MCF 10A (cell line): ENCODE measurements at regions not wholly inside any gene's neighbourhood (a gene's known extent, or its start where the extent isn't known, plus 50 kb on each side); places are given as distances from the start of the nearest gene placed in this dataset.

ENCODE experiments used
- BruUV-seq: library from RNA; stranded (reverse); fragments of 400-500 nt; replicated peaks from 2 replicates; lab custom pipeline; 2021; lab: Mats Ljungman, UMichigan
- CTCF ChIA-PET: fragments of 300-600 bp; sonication (Branson Sonifier 250); formaldehyde crosslinking; extraction: SDS; loops from one replicate; lab custom pipeline; 2021; ENCODE audit warnings: antibody characterized with exemption, inconsistent platforms; lab: Yijun Ruan, JAX
- POLR2A ChIA-PET: fragments of 300-600, 350-650 bp; sonication (Branson Sonifier 250); formaldehyde crosslinking; extraction: SDS; loops from one replicate; lab custom pipeline; 2020; ENCODE audit warnings: antibody characterized with exemption, inconsistent platforms; lab: Yijun Ruan, JAX
- DNase-seq: peaks from one replicate; pipeline ENCODE4 v3.0.0-alpha.2; 2018; ENCODE audit not compliant: unreplicated experiment
- H3K27ac Mint-ChIP-seq: one replicate; pipeline ENCODE4 v1.8.0; 2022; ENCODE audit warnings: mild to moderate bottlenecking, low read depth, mixed read lengths; ENCODE audit not compliant: unreplicated experiment
- H3K27me3 Mint-ChIP-seq: one replicate; pipeline ENCODE4 v1.8.0; 2022; ENCODE audit warnings: mixed read lengths; ENCODE audit not compliant: insufficient read depth, unreplicated experiment
- H3K36me3 Mint-ChIP-seq: one replicate; pipeline ENCODE4 v1.8.0; 2022; ENCODE audit warnings: mild to moderate bottlenecking, moderate library complexity, mixed read lengths; ENCODE audit not compliant: insufficient read depth, unreplicated experiment
- H3K4me1 Mint-ChIP-seq: one replicate; pipeline ENCODE4 v1.8.0; 2022; ENCODE audit warnings: mixed read lengths; ENCODE audit not compliant: insufficient read depth, unreplicated experiment
- H3K4me3 Mint-ChIP-seq: one replicate; pipeline ENCODE4 v1.8.0; 2022; ENCODE audit warnings: mild to moderate bottlenecking, moderate library complexity, mixed read lengths; ENCODE audit not compliant: unreplicated experiment
- H3K9me3 Mint-ChIP-seq: one replicate; pipeline ENCODE4 v1.8.0; 2022; ENCODE audit warnings: mixed read lengths; ENCODE audit not compliant: unreplicated experiment
- intact Hi-C: fragments of 100-400 bp; cut with micrococcal nuclease; formaldehyde crosslinking; loops from 2 replicates; pipeline ENCODE4 v1.14.1; 2022
- TF ChIP-seq, protein P1 (sequence below): fragments of 200-600 bp; IDR thresholded peaks from one replicate; pipeline ENCODE4 v1.8.0; 2022; ENCODE audit warnings: antibody characterized with exemption, mild to moderate bottlenecking; ENCODE audit not compliant: unreplicated experiment

- Mint-ChIP-seq H3K4me3 (no peak overlapping the region), H3K9me3 (no peaks in the 10 kb centered on the region), H3K36me3 (no peaks in the 10 kb centered on the region), H3K27me3 (peaks cover 81% of the 10 kb centered on the region), H3K27ac (no peak overlapping the region), H3K4me1 (no peaks in the 10 kb centered on the region)
- ChIA-PET CTCF (interaction anchor here (1.0 kb wide), 1 partner anchor 8 kb away, joined by 4 read pairs; no protein-coding TSS in a partner anchor), POLR2A (no interaction called here)
- no peak for DNase-seq
- intact Hi-C loops, result loop anchor here (10.0 kb wide), 1 partner anchor 546 kb away; no protein-coding TSS in a partner anchor
- TF ChIP-seq, protein P1, sequence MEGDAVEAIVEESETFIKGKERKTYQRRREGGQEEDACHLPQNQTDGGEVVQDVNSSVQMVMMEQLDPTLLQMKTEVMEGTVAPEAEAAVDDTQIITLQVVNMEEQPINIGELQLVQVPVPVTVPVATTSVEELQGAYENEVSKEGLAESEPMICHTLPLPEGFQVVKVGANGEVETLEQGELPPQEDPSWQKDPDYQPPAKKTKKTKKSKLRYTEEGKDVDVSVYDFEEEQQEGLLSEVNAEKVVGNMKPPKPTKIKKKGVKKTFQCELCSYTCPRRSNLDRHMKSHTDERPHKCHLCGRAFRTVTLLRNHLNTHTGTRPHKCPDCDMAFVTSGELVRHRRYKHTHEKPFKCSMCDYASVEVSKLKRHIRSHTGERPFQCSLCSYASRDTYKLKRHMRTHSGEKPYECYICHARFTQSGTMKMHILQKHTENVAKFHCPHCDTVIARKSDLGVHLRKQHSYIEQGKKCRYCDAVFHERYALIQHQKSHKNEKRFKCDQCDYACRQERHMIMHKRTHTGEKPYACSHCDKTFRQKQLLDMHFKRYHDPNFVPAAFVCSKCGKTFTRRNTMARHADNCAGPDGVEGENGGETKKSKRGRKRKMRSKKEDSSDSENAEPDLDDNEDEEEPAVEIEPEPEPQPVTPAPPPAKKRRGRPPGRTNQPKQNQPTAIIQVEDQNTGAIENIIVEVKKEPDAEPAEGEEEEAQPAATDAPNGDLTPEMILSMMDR, result no peak
- no TSS peak for BruUV-seq
These were observed 575.7 kb upstream of the ACO1 start for GRCh38 chr9:31808766-31809165.

GRCh38 chr9:31820426-31820825 is 564.0 kb upstream of the ACO1 start:
- Mint-ChIP-seq H3K27ac (no peak overlapping the region), H3K9me3 (no peaks in the 10 kb centered on the region), H3K4me3 (no peak overlapping the region), H3K4me1 (no peaks in the 10 kb centered on the region), H3K27me3 (peaks cover 28% of the 10 kb centered on the region), H3K36me3 (no peaks in the 10 kb centered on the region)
- ChIA-PET CTCF (interaction anchor here (1.5 kb wide), 1 partner anchor 18 kb away, joined by 5 read pairs; no protein-coding TSS in a partner anchor), POLR2A (no interaction called here)
- BruUV-seq, result no TSS peak
- DNase-seq, result no peak
- intact Hi-C loops, result no loop called here
- TF ChIP-seq, protein P1, result no peak

DNA sequence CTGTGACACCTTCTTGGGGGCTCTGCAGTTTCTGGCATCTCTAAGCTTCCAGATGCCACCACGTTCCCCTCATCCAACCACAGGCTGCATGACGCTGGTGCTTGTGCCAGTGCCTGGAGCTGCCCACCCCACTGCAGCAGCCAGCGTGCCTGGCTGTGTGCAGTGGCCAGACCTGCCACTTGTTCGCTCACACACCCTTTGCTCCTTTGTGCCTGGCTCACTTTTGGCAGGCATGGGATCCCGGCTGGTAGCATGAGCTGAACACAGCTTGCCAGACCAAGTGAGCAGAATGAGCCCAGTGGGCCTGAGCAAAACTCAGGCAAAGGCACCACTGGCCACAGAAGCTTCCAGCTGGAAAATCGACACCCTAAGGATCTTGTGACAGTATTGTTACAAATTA is 562.9 kb upstream of the ACO1 start:
- H3K27me3 Mint-ChIP-seq, result peaks cover 28% of the 10 kb centered on the region
- DNase-seq, result no peak
- no peak overlapping the region for H3K27ac Mint-ChIP-seq
- H3K4me3 Mint-ChIP-seq, result no peak overlapping the region
- H3K36me3 Mint-ChIP-seq, result no peaks in the 10 kb centered on the region
- POLR2A ChIA-PET, result no interaction called here
- no peaks in the 10 kb centered on the region for H3K9me3 Mint-ChIP-seq
- H3K4me1 Mint-ChIP-seq, result no peaks in the 10 kb centered on the region
- BruUV-seq, result no TSS peak
- CTCF ChIA-PET, result interaction anchor here (0.7 to 1.5 kb wide), 2 partner anchors 17 to 21 kb away, joined by 3 to 5 read pairs; no protein-coding TSS in a partner anchor
- TF ChIP-seq, protein P1, result no peak
- intact Hi-C loops, result no loop called here

GRCh38 chr9:31823365-31823764 is 561.1 kb upstream of the ACO1 start:
- Mint-ChIP-seq H3K4me1 (no peaks in the 10 kb centered on the region), H3K27me3 (peaks cover 28% of the 10 kb centered on the region), H3K36me3 (no peaks in the 10 kb centered on the region), H3K9me3 (no peaks in the 10 kb centered on the region), H3K4me3 (no peak overlapping the region), H3K27ac (no peak overlapping the region)
- no peak for DNase-seq
- intact Hi-C loops, result no loop called here
- TF ChIP-seq, protein P1, result no peak
- no TSS peak for BruUV-seq
- ChIA-PET POLR2A (no interaction called here), CTCF (no interaction called here)
